ENCODE measurements at regions not wholly inside any gene's neighbourhood (a gene's known extent, or its start where the extent isn't known, plus 50 kb on each side); places are given as distances from the start of the nearest gene placed in this dataset.

DNA sequence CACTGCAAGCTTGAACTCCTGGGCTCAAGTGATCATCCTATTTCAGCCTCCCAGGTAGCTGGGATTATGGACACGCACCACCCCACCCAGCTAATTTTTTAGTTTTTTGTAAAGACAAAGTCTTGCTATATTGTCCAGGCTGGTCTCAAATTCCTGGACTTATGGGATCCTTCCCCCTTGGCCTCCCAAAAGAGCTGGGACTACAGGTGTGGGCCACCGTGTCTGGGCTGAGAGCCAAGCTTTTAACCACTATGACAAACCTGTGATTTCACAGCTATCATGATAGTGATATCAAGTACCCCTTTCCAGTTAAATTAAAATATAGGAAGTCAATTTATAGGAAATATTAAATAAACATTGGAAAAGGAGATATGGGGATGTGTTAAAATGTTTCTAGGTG is 74.6 kb upstream of the IRX6 start:
- TF ChIP-seq, protein P1, sequence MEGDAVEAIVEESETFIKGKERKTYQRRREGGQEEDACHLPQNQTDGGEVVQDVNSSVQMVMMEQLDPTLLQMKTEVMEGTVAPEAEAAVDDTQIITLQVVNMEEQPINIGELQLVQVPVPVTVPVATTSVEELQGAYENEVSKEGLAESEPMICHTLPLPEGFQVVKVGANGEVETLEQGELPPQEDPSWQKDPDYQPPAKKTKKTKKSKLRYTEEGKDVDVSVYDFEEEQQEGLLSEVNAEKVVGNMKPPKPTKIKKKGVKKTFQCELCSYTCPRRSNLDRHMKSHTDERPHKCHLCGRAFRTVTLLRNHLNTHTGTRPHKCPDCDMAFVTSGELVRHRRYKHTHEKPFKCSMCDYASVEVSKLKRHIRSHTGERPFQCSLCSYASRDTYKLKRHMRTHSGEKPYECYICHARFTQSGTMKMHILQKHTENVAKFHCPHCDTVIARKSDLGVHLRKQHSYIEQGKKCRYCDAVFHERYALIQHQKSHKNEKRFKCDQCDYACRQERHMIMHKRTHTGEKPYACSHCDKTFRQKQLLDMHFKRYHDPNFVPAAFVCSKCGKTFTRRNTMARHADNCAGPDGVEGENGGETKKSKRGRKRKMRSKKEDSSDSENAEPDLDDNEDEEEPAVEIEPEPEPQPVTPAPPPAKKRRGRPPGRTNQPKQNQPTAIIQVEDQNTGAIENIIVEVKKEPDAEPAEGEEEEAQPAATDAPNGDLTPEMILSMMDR (conservative IDR thresholded peaks at IDR 0.05; ENCODE audit: low read depth, low read length): no peak
- TF ChIP-seq EZH2phosphoT487 (IDR thresholded peaks at IDR 0.05; ENCODE audit: borderline replicate concordance, low read length) (no peak), EZH2 (IDR thresholded peaks at IDR 0.05; ENCODE audit: low read length, unreplicated experiment) (no peak)
